HG03442 (cell line): ENCODE measurements at regions not wholly inside any gene's neighbourhood (a gene's known extent, or its start where the extent isn't known, plus 50 kb on each side); places are given as distances from the start of the nearest gene placed in this dataset.
A peak's percentile ranks its signal among the peaks of the same experiment; 100 is the strongest.
"Not testable (repeated sequence)": the region's sequence is repeated elsewhere in the genome, so short reads cannot be mapped to it uniquely, and the experiment has no call there.

Source experiments
- ATAC-seq: cut with Tn5 transposase; IDR thresholded peaks from one replicate; pipeline ENCODE4 v1.9.1; 2021; ENCODE audit warnings: mild to moderate bottlenecking, moderate library complexity; ENCODE audit not compliant: unreplicated experiment

- ATAC-seq, result no peak
These were observed 102.7 kb upstream of the CARMIL1 start for GRCh38 chr6:25176466-25176865.

DNA sequence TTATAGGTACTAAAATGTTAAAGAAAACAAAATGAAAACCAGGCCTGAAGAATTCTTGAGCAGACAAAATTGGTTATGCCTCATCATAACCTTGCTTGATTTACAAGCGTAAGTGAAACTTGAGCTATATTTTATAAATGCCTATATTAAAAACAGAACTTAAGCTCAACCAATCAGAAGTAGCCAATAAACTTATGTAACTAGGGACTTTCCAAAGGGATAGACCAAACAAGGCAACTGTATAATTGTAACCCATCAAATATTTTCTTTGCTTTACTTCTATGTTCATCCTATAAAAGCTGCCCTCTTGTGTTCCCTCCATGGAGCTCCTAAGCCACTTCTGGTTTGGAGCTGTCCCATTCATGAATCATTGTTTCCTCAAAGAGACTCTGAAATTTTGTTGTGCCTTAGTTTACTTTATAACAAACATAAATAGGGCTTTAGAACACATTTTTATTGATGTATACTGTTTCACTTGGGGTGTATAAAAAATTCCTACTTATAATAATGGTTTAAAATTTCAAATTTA is 101.6 kb upstream of the CARMIL1 start:
- ATAC-seq, result no peak

- no peak for ATAC-seq
These were observed 100.7 kb upstream of the CARMIL1 start for GRCh38 chr6:25178336-25179035.

GRCh38 chr6:25179051-25179778 is 100.0 kb upstream of the CARMIL1 start:
- no peak for ATAC-seq

DNA sequence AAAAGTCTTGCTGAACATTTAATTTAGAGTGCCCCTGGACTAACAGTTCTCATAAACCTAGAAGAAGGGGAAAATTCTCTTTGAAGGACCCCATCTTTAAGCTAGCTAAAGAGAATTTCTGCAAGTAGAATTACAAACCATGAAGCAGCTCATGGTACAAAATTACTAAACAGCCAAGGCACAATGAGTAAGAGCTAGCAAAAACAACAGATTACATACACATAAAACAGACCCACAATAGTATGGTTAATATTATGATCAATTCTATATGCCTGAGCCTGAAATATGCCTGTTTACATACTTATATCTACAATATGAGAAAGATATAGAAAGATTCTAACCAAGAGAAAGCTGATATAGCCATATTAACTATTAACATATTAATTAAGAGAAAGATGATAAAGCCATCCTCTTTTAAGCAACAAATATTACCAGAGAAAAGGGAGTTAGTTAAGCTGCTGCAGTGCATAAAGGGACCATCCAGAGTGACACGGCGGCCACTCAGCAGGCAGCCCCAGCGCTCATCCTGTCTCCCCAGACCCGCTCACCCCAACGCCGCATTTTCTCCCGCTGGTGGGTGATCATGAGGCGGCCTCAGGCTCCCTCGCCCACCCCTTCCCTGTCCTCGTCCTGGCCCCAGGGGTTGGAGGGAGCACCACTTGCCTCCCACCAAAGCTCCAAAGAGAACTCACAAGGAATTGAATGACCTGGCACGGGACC is 98.4 kb upstream of the CARMIL1 start:
- no peak for ATAC-seq

GRCh38 chr6:25181350-25181724 is 97.8 kb upstream of the CARMIL1 start:
- no peak for ATAC-seq

DNA sequence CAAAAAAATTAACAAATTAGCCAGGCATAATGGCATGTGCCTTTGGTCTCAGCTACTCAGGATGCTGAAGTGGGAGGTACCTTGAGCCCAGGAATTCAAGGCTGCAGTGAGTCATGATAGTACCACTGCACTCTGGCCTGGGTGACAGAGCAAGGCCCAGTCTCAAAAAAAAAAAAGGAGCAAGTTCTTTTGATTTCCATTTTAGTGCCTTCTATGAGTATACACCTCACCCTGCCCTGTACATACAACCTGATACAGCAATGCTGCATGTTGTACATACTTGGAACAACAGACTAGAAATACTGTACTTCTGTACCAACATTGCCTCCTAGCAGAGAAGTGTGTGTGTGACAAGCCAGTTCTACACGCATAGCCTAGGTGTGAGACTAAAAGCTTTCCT is 97.3 kb upstream of the CARMIL1 start:
- no peak for ATAC-seq

DNA sequence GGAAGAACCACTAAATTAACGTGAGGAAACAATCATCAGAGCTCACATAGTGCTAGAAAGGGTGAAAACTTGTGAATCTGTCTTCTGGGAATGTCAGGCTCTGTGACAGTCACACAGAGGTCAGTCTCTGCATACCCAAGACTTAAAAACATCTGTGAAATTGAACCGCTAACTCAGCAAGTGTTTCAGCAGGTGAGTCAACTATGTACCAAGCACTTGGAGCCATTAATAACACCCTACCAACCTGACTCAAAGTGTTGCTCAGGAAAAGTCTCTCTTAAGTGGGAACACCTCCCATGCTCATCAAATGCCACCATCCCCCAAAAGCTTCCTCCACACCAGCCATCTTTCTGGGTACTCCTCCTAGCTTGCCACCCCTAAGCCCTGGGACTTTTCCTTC is 92.3 kb upstream of the CARMIL1 start:
- peak; percentile 63 for ATAC-seq

DNA sequence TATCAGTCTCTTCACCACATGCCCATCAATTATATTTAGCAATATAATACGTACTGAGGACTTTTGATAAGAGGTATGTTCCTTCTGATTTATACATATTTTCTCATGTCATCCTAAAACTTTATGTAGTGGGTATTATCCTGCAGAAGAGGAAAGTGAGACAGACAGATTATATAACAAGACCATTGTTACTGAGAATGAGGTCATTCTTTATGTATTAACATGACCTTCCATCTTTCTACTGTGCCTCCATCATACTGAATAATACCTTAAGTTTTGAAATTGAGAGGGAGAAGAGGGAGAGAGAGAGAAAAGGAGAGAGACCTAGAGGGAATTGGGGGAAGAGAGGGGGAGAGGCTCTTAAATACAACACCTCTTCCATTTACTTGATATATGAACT is 90.9 kb upstream of the CARMIL1 start:
- ATAC-seq, result no peak

DNA sequence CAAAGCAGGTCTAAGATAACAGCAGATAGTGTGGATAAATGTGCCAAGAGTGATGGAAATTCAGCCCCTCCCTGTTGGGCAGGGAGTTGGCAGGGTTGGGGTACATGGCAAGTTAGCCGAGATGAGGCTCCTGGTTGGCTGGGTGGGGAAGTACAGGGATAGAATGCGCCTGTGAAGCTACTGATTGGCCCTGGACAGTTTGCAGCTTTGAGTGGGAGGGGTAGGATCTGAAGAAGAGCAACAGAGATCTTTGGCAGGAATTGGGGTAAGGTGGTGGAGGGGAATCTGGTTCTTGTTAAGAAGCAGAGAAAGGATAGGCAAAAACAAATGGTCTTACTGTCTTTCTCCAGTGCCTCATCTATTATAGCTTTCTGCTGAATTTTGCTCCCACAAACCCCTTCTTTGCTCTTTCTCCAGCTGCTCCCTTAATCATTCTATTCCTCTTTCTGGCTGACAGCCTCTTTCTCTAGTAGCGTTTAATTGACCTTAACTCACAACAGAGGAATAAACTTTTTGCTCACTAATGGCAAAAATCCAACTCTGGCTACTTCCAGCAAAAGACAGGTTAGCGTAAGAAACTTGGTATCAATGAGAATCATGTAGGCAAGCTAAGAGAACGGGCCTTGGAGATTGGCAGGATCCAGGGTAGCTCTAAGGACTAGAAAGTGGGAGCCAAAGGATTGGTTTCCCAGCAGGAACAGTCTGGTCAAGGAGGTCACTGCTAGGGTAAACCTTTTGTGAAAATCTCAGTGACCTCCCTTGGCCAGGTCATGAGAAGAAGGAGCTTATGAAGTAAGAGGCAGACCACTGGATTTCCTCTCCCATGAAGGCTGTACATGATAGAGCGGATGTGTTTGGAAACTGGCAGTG is 86.3 kb upstream of the CARMIL1 start:
- no peak for ATAC-seq

DNA sequence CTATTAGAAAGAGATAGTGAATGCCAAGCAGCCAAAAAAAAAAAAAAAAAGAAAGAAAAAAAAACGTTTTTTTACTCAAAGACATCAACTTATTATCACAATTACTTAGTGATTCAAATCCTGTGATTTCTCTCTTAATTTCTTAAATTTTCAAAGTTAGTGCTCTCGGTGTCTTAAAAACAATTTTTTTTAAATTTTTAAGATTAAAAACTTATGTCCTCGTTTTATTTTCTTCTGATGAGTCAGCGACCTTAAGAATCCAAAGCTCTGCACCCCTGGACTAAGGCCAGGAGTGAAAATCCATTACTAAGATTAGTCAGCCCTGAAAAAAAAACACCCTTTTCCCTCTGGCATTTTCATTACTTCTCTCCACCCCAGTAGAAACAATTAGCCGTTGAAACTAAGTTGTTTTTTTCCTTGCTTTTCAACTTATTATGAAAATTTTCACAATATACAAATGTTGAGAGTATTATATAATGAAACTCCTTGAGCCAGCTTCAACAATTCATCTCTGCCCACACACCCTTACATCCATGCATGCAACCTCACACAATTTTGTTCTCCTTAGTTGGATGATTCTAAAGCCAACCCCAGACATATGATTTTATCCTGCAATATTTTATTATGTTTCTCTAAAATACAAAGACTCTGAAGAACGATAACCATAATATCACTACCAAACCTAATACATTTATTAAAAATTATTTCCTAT is 85.6 kb upstream of the CARMIL1 start:
- ATAC-seq, result no peak

GRCh38 chr6:25194172-25194678 is 84.9 kb upstream of the CARMIL1 start:
- ATAC-seq, result no peak

DNA sequence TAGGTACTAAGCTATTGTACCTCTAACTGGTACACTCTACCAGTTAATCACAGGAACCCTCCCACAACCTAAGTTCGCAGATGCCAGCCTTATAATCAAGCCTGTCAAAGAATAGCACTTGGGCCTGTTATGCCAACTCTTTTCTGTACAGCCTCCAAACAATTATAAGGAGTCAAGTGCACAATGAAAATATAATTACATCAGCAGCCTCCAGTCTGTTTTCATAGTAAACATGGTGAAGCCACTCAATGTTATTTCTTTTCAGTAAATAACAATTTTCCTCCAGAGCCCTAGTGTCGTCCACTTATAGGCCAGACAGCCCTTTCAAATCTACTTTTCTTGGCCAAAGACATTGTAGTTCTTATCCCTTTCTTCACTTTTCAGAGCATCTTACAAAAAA is 82.7 kb upstream of the CARMIL1 start:
- no peak for ATAC-seq

- ATAC-seq, result no peak
These were observed 82.1 kb upstream of the CARMIL1 start for GRCh38 chr6:25197111-25197510.

DNA sequence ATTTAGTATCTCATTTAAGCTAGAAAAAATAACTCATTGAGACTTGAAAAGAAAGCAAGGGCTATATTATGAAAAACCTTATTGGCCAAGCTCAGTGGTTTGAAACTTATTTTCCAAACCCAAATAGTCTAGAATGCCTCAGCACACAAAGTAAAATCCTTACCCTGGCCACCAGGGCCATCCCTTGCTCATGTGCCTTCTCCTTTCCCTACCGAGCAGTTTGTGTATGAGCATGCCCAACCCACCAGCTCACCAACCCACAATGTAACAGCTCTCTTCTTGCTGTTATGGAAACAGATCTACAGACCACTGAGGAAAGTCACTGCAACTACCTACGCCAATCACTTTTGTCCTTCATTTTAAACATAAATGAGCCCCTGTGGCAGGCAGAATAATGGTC is 79.6 kb upstream of the CARMIL1 start:
- ATAC-seq, result no peak

GRCh38 chr6:25202504-25202903 is 76.7 kb upstream of the CARMIL1 start:
- no peak for ATAC-seq

DNA sequence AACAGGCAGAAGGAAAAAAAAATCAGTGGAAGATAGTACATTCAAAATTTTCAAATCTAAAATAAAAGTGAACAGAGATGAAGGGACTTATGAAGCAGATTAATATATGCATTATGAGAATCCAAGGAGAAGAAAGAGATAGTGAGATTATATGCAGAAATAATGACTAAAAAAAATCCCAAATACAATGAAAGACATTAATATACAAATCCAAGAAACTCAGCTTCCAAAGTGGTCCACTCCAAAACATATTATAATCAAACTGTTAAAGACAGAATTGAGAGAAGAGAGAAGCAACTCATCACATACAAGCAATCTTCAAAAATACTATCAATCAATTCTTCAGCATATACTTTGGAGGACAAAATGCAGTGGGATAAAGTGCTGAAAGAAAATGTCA is 73.5 kb upstream of the CARMIL1 start:
- ATAC-seq, result no peak

DNA sequence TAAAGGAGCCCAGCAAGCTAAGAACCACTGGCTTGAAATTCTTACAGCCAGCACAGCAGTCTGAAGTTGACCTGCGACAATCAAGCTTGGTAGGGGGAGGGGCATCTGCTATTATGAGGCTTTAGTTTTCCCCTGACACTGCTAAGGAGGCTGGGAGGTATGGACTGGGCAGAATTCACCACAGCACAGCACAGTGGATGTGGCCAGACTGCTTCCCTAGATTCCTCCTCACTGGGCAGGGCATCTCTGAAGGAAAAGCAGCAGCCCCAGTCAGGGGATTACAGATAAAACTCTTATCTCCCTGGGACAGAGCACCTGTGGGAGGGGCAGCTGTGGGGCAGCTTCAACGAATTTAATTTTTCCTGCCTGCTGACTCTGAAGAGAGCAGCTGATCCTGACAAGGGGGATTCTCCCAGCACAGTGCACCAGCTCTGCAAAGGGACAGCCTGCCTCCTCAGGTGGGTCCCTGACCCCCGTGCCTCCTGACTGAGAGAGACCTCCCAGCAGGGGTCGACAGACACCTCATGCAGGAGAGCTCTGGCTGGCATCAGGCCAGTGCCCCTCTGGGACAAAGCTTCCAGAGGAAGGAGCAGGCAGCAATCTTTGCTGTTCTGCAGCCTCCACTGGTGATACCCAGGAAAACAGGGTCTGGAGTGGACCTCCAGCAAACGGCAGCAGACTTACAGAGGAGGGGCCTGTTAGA is 71.6 kb upstream of the CARMIL1 start:
- ATAC-seq, result not testable (repeated sequence)

DNA sequence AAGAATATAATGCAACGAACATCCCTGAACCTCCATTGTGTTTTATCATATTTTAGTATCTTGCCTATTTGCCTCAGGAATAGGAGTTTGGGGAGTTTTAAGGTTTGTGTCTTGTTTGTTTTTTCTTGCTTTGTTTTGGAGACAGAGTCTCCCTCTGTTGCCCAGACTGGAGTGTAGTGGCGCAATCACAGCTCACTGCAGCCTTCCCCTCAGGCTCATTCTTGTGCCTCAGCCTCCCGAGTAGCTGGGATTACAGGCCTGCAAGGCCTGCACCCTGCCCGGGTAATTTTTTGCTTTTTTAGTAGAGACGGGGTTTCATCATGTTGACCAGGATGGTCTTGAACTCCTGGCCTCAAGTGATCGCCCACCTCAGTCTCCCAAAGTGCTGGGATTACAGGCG is 63.3 kb upstream of the CARMIL1 start:
- no peak for ATAC-seq
